CD4-positive, alpha-beta T cell treated with Interleukin-15 for 4 hours (primary cell): ENCODE measurements at regions not wholly inside any gene's neighbourhood (a gene's known extent, or its start where the extent isn't known, plus 50 kb on each side); places are given as distances from the start of the nearest gene placed in this dataset.
"Not testable (repeated sequence)": the region's sequence is repeated elsewhere in the genome, so short reads cannot be mapped to it uniquely, and the experiment has no call there.

Source experiments
- DNase-seq: peaks from one replicate; pipeline ENCODE4 v3.0.0-alpha.2; 2020; ENCODE audit warnings: low spot score

DNA sequence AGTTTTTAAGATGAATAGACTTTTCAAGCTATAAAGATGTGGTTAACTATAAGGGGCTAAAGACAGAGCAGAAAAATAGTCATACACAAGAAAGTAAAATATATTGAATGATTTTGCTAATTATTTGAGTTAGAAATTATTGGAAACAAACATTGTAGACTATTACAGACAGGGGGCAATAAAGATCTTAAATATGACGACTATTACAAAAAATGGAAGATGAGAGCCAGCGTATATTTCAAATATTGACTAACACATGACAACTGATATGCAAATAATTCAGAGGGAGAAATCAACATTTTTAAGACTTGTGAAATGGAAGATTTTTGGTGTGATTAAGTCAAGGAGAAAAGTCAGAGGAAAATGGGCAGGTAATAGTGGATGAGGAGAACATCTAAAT, 520.2 kb upstream of the NUDT12 start:
- DNase-seq: no peak

DNA sequence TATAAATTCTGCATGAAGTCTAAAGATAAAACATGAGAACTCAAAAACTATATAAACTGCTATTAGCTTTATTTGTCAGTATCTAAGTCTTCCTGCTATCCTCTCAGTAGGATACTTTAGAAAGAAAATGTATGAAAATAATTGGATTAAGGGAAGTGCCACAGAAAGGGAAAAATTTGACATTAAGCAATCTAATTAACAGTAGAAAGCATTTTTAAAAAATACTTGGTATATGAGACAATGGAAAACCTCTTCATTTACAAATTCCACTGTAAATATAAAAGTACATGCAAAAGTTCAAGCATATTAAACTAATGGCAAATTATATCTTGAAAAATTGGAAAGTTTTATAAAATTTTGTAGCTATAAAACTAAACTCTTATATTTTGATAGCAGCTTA, 518.6 kb upstream of the NUDT12 start:
- no peak for DNase-seq

DNA sequence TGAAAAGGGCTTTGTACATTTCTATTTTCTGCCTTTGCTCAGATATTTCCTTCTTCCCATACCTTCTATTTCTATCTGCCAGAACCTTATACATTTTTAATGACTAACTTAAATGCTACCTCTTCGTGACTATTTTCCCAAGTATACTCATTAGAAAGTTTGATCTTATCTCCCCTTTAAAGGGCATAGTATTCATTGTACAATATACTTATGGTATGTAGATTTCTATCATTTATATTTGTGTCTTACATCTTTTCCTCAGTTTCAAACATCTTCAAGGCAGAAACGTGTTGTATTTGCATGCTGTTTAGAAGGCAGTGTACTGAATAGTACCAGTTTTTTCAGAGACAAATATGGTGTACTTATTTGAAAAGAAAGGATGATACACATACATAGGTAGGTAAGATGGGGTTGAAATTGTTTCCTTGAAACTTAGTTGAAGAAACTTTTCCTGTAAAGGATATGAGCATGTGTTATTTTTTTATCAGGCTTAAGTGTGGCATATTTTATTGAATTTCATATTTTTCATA, 518.1 kb upstream of the NUDT12 start:
- no peak for DNase-seq

DNA sequence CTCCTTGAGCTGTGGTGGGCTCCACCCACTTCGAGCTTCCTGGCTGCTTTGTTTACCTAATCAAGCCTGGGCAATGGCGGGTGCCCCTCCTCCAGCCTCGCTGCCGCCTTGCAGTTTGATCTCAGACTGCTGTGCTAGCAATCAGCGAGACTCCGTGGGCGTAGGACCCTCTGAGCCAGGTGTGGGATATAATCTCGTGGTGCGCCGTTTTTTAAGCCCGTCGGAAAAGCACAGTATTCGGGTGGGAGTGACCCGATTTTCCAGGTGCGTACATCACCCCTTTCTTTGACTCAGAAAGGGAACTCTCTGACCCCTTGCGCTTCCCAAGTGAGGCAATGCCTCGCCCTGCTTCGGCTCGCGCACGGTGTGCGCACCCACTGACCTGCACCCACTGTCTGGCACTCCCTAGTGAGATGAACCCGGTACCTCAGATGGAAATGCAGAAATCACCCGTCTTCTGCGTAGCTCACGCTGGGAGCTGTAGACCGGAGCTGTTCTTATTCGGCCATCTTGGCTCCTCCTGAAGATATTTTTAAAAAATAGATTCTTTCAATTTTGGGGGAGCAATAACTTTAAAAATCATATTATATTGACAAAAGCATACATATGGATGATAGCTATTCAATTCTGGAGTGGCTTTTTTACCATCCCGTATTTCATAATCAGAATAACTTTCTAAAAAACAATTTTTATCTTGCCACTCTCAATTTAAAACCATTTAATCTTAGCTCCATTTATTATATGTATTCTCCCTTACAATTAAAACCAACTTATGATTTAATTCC, 517.5 kb upstream of the NUDT12 start:
- DNase-seq: not testable (repeated sequence)

DNA sequence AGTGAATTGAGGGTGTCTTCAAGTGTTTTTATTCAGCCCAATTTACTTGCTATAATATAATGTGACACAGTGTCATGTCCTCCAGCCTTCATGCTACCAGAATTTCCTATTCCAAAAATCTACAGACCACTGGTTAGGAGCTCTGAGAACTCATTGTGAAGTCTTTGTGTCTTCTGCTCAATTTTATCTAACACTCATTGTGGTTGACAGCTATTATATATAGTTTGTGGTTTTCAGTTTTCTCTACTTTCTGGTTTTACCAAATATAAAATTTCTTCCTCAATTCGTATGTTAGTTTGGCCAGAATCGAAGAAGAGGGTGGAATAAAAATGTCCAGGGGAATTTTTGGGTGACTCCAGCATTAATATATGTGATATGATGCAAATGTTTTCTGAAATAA, 509.3 kb upstream of the NUDT12 start:
- DNase-seq: no peak

DNA sequence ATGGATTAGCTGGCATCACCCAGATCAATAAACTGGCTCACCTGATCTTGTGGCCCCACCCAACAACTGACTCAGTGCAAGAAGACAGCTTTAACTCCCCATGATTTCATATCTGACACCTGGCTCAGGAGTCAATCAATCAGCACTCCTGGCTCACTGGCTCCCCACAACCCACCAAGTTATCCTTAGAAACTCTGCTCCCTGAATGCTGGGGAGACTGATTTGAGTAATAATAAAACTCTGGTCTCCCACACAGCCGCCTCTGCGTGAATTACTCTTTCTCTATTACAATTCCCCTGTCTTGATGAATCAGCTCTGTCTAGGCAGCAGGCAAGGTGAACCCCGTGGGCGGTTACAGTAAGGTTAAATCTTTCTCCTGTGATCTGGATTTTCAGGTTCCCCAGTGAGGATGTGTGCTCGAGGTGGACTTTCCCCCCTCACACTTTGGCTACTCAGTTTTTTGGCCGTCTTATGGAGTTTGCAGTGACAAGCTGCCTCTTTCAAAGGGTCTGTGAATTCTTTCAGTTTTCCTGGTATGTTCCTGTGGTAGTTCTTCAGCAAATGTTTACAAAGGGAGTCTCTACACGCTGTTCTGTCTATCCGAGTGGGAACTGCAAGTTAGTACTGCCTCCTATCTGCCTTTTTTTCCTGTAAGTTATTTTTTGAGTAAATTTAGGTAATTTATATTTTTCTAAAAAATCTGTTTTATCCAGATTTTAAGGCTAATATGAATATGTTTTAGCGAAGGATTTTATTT, 500.2 kb upstream of the NUDT12 start:
- no peak for DNase-seq

DNA sequence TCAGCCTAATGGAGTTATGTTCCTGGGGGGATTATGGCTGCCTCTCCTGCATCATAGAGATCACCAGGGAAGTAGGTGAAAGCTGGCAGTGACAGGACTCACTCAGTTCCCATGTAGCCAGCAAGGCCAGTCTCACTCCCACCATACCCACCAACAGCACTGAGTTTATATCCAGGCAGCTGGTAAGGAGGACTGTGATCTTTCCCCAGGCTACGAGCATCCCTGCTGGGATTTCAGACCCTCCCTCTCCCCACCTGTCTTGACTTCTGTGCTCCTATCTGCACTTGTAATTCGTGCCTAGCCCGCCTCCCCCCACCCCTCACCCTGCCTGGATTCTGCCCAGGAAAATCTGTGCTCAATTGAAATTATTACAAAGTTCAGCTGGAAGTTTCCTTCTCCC, 499.1 kb upstream of the NUDT12 start:
- no peak for DNase-seq

DNA sequence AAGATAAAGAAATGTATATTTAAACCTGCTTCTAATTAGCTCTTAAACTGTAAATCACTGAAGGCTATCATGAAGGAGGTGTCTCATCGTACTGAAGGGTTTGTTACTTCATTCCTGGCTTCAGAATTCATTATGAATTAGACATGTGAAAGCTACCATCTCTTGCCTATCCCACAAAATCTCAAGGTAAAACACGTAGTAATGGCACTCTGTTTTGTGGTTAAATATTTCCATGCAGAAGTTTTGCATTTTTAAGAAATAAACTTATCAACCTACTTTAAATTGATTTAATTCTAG, 490.7 kb upstream of the NUDT12 start:
- no peak for DNase-seq

DNA sequence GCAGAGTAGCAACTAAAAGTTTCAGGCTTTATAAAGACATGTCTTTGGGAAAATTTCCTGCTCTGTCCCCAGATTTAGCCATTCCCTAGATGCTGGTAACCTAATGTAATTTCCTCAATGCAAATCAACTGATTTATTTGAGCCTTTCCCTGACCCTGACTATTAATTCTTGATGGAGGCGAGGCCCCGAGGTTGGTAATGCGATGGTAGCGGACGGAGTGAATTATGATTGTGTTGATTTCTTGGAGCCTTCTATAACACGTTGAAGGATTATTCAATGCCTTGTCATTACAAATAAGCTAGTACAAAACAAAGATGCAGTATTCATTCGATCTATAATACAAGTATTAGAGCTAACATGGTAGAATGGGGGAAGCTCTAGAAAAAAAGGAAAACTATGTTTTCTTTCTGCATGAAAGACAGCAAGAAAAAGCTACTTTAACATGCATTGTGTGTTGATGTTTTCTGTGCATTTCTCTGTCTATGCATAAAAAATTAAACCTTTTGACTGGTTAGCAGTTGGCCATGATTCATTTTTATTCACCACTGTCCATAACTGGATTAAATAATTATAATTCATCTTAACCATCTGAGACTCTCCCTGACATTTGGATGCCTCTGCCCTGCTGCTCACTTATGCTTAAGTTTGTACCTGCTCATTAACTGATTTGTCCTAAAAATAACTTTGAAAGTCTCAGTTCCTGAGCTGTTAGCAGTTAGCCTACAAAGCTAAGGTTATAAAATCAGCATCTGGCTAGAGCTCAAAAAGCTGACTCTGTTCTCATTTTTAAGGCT, 490.2 kb upstream of the NUDT12 start:
- no peak for DNase-seq

DNA sequence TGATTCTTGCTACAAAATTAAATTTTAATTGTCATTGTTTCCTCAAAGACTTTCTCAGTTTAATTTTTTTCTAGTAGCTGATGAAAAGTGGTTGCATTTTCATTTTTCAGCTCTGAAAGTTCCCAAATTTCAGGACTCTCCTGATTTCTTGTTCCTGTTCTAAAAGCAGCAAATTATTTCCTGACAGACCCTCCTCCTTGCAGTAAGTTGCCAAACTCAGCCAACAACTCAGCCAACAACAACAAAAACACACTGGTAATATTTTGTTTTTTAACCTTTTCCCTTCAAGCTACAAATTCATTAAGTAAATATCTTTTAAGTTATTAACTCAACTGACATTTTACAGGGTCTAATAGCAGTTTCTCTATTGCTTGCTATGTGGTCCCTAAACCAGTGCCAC, 487.8 kb upstream of the NUDT12 start:
- no peak for DNase-seq

DNA sequence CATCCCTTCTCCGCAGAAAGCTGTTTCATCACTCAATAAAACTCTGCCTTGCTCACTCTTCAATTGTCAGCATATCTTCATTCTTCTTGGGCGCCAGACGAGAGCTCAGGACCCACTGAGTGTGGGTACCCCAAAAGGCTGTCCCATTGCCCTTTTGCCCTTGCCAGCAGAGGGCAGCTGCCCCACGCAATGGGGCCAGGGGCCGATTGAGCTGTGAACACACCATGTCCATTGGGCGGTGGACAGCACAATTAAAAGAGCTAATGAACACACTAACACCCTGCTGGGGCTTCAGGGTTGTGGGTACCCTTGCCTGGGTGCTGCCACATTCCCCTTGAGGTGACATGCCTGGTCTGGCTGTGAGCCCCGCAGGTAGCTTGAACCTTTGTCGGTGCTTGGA, 487.2 kb upstream of the NUDT12 start:
- DNase-seq: no peak

DNA sequence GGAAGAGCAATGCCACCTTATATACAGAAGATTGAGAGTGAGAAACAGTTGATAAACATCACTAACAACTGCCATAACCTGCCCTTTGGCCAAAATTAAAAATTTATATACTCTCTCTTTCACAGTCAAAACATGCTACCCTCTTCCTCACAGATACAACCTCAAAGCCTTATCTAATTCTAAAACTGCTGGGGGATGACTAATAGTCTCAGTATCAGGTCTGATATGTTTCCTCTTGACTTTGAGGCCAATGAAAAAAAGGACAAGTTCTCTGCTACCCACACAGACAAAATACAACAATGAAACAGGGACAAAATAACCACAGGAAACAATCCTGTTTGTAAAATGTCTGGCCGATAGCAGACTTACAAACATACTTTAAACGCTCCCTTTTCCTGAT, 485.6 kb upstream of the NUDT12 start:
- DNase-seq: no peak

DNA sequence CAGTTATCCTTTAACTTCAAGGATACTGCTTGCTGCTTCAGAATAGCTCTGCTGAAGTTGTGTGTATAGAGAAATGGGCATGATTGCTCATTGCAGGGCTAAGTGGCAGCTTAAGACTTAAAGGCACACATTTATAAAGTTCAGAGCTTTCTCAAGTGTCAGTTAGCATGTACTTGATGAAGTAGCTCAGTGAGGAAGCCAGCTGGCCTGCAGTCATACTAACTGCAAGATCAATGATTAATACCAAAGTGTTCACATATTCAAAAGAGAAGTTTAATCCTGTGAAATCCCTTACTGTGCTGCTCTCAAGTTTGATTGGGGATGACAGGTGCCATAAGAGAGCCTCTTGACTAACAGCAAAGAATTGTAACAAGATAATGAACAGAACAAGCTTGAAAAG, 483.4 kb upstream of the NUDT12 start:
- no peak for DNase-seq

DNA sequence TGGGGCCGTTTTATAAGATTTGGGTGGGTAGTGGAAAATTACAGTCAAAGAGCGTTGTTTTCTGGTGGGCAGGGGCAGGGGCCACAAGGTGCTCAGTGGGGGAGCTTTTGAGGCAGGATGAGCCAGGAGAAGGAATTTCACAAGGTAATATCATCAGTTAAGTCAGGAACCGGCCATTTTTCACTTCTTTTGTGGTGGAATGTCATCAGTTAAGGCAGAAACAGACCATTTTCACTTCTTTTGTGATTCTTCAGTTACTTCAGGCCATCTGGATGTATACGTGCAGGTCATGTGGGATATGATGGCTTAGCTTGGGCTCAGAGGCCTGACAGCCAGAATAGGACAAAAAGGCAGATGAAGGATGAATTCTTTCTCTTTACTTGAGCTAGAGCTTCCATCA, 477.3 kb upstream of the NUDT12 start:
- DNase-seq: not testable (repeated sequence)

DNA sequence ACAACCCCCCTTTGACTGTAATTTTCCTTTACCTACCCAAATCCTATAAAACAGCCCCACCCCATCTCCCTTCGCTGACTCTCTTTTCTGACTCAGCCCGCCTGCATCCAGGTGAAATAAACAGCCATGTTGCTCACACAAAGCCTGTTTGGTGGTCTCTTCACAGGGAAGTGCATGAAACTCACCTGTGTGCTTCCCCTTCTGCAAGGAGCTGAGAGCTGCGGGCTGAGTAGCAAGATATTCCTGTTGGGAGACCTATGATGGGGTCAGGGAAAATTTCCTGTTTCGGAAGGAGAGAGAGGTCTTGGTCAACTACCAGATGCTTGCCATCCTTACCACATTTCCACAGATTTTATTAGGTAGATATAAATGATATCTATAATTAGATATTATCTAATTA, 474.5 kb upstream of the NUDT12 start:
- DNase-seq: not testable (repeated sequence)

DNA sequence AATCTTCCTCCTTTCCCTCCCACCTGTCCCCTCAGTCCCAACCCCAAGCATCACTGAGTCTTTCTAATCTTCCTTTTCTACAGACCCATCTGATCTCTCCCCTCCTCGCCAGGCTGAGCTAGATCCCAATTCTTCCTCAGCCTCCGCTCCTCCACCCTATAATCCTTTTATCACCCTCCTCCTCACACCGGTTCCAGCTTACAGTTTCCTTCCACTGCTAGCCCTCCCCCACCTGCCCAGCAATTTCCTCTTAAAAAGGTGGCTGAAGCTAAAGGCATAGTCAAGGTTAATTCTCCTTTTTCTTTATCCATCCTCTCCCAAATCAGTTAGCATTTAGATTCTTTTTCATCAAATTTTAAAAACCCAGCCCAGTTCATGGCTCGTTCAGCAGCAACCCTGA, 470.6 kb upstream of the NUDT12 start:
- DNase-seq: not testable (repeated sequence)

DNA sequence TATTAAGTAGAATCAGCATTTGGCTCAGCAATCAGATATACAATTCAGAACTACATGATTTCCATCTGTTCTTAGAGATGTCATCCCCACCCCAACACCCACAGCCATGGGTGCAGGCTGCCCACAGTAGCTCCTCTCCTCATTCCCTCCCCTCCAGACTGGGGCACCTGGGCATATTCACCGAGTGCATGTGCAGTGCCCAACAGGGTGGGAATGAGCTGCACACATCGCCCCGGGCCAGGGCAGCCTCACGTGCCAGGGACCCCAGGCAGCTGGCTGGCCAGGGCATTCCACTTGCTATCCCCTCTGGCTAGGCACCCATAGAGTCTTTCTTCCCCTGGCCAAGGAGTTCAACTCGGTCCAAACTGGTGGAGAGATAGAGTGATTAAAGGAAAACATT, 461.9 kb upstream of the NUDT12 start:
- DNase-seq: no peak

DNA sequence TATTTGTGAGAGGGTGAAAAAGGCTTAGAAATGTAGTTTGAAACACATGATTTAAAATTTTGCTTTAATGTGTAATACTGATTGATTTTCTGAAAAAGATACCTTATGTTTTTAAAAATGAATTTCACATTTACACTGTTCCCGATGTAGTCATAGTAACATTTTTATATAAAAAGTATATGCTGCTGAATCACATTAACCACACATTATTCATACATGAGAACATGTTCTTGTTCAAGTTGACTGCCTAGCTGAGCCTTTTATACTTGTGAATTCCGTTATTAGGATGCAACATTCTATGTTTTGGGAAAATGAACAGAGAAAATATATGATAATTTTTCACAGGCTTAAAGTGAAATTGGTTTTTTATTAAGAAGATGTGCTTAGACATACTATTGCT, 461.1 kb upstream of the NUDT12 start:
- DNase-seq: no peak

DNA sequence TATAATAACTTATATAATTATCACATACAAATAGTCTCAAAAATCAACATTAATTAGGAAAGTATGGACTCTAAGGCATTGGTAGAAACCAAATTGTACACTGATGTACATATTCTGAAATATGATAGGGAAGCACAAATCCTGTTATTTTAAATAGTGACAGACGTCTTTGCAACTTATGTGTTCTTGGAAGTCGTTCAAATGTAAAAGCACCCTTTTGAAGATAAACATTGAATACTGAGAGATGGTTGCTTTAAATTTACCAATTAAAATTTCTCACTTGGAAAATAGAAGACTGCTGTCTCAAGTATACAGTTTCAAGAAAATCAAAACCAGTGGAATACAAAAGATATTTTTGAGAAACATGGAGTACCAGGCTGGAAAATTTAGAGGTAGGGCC, 457.4 kb upstream of the NUDT12 start:
- no peak for DNase-seq

DNA sequence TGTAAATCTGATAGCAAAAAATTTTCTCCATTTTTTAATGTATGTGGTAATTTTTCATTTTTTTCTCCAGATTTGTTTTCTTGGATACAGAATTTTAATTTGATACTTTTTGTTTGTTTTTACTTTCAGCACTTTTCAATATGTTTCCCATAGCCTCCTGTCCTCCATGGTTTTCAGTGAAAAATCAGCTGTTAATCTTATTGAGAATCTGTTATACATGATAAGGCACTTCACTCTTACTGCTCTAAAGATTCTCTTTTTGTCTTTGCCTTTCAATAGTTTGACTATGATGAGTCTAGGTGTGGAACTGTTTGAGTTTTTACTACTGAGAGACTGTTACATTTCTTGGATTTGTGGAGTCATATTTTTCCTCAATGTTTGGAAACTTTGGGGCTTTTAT, 455.7 kb upstream of the NUDT12 start:
- DNase-seq: no peak

DNA sequence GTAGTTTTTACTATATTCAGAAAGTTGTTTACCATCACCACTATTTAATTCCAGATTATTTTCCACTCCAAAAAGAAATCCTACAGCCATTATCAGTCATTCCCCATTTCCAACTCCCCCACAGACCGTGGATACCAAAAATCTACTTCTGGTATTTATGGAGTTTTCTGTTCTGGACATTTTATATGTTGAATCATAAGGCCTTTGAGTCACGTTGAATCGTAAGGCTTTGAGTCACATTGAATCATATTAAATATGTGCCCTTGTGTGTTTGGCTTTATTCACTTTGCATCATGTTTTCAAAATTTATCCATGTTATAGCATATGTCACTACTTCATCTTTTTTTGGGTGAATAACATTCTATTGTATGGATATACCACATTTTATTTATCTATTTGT, 454.1 kb upstream of the NUDT12 start:
- DNase-seq: no peak

DNA sequence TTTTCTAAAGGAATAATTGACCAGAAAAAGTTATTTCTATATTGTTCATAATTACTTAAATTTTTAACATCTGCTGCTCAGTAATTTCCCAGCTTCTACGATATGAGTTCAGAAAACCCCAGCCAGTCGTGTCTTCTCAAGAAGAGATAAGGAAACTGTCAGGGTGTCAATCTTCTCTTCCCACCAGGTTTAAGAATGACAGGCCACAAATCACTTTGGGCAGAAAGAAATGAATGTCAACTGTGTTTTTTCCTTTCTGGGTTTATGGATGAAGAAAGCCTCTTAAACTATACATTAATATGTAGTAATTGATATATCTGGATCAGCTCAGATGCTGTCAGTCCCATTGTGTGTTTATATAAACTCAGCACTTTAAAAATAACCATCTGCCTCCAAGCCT, 453.2 kb upstream of the NUDT12 start:
- DNase-seq: no peak

DNA sequence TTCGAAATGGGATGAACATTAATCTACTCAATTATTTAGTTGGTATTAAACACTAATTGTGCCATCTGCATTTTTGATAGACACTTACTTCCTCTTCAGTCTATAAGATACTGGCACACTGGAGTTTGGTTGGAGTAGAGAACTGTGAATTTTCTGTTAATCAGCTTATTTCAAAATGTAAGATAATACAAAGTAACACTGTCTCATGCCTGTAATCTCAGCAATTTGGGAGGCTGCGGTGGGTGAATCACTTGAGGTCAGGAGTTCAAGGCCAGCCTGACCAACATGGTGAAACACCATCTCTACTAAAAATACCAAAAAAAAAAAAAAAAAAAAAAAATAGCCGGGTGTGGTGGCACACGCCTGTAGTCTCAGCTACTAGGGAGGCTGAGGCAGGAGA, 440.2 kb upstream of the NUDT12 start:
- not testable (repeated sequence) for DNase-seq
